ENCODE measurements at regions not wholly inside any gene's neighbourhood (a gene's known extent, or its start where the extent isn't known, plus 50 kb on each side); places are given as distances from the start of the nearest gene placed in this dataset.

DNA sequence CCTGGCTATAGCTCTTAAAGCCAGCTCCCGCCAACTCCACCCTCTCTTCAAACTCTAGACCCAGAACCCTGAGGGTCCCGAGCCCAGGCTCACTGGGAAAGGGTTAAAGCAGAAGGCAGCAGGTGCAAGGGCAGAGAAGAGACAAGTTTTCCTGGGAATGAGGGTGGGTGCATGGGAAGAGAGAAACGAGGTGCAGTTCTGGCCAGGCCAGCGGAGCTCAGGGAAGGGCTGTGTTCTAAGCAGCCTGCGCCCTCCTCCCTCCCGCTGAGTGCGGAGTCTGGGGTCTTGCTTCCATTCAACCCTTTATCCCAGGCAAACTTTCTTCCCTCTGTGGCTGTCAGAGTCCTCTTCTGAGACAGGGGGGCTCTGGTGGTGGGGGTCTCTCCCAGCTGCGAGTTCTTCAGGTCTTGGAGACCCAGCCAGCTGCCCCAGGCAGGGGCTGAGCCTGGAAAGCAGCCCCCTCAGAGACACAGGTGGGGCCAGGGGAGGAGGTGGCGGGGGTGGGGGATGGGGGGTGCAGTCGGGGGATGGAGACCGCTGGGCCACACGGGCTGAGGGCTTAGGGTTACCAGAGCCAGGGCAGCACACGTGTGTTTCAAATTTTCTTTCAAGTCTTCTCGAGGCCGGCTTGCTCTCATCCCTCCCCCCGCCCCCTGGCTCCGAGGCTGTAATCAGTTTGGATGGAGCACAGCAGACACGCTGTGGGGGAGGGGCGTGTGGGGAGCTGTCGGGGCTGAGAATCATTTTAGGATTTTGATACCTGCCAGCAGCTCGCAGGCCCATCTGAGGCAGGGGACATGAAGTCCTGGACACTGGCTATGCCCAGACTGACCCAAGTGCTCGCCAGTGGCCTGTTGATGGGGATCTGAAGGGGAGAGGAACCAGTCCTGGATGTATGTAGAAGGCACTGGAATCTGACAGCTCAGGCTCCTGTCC lies 169.6 kb upstream of the SMIM23 start:
- no peaks in the 10 kb centered on the region for H4K20me1 ChIP-seq (ENCODE audit: insufficient read depth, low read length)
- H3K36me3 ChIP-seq (ENCODE audit: insufficient read depth, low read length) = no peaks in the 10 kb centered on the region
- H2AFZ ChIP-seq (ENCODE audit: low read length) = no peak overlapping the region
- no peaks in the 10 kb centered on the region for H3K4me1 ChIP-seq (ENCODE audit: insufficient read depth, low read length, poor library complexity, severe bottlenecking)
- BruUV-seq (replicated peaks) = no TSS peak
- TF ChIP-seq, protein P1, sequence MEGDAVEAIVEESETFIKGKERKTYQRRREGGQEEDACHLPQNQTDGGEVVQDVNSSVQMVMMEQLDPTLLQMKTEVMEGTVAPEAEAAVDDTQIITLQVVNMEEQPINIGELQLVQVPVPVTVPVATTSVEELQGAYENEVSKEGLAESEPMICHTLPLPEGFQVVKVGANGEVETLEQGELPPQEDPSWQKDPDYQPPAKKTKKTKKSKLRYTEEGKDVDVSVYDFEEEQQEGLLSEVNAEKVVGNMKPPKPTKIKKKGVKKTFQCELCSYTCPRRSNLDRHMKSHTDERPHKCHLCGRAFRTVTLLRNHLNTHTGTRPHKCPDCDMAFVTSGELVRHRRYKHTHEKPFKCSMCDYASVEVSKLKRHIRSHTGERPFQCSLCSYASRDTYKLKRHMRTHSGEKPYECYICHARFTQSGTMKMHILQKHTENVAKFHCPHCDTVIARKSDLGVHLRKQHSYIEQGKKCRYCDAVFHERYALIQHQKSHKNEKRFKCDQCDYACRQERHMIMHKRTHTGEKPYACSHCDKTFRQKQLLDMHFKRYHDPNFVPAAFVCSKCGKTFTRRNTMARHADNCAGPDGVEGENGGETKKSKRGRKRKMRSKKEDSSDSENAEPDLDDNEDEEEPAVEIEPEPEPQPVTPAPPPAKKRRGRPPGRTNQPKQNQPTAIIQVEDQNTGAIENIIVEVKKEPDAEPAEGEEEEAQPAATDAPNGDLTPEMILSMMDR (conservative IDR thresholded peaks at IDR 0.05; ENCODE audit: low read length) = no peak
- no peak for TF ChIP-seq EZH2phosphoT487 (IDR thresholded peaks at IDR 0.05; ENCODE audit: borderline replicate concordance, low read depth, low read length)
- no peak overlapping the region for H3K27ac ChIP-seq (ENCODE audit: low read depth, low read length, poor library complexity, severe bottlenecking)
- ChIA-PET POLR2A (no interaction called here), CTCF (ENCODE audit: unreplicated experiment) (no interaction called here)
- H3K79me2 ChIP-seq (ENCODE audit: insufficient read depth, low read depth, low read length) = no peaks in the 10 kb centered on the region
- H3K9me3 ChIP-seq (ENCODE audit: low read length) = no peaks in the 10 kb centered on the region
- DNase-seq (ENCODE audit: low spot score) = no peak
- H3K4me2 ChIP-seq (ENCODE audit: low read length) = no peak overlapping the region
- no peak overlapping the region for H3K4me3 ChIP-seq (ENCODE audit: low read depth, low read length, poor library complexity, severe bottlenecking)
- no peaks in the 10 kb centered on the region for H3K9me2 ChIP-seq (ENCODE audit: insufficient read depth, low read length)
- intact Hi-C loops (cut with micrococcal nuclease; ENCODE audit: unreplicated experiment) = no loop called here

DNA sequence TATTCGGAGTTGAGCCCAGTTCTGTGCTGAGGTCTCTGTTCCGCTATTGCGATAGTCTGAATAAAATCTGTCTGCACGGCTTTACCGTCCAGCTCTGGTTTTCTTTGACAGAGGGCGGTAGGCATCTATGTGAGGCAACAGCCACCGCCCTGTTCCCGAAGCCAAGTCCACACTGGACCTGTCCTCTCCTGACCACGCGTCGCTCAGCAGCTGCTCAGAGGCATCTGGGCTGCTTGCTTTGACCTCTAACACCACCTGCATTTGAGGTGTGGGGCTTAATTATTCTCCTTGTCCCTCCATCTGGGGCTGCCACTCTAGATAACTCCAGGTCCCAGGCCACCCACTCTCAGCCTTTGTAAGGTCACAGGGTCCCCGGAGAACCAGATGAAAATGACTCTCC lies 168.4 kb upstream of the SMIM23 start:
- CTCF ChIA-PET (ENCODE audit: unreplicated experiment) = no interaction called here
- no peak for TF ChIP-seq EZH2phosphoT487 (IDR thresholded peaks at IDR 0.05; ENCODE audit: borderline replicate concordance, low read depth, low read length)
- TF ChIP-seq, protein P1 (conservative IDR thresholded peaks at IDR 0.05; ENCODE audit: low read length) = no peak
- POLR2A ChIA-PET = no interaction called here

More for the DNA sequence above, 168.4 kb upstream of the SMIM23 start:
- H3K36me3 ChIP-seq (ENCODE audit: insufficient read depth, low read length) = no peaks in the 10 kb centered on the region
- H3K9me2 ChIP-seq (ENCODE audit: insufficient read depth, low read length) = no peaks in the 10 kb centered on the region
- no peak overlapping the region for H3K4me3 ChIP-seq (ENCODE audit: low read depth, low read length, poor library complexity, severe bottlenecking)
- H3K9me3 ChIP-seq (ENCODE audit: low read length) = no peaks in the 10 kb centered on the region
- no peaks in the 10 kb centered on the region for H3K79me2 ChIP-seq (ENCODE audit: insufficient read depth, low read depth, low read length)
- H3K4me2 ChIP-seq (ENCODE audit: low read length) = no peak overlapping the region
- no peak overlapping the region for H2AFZ ChIP-seq (ENCODE audit: low read length)
- no peaks in the 10 kb centered on the region for H4K20me1 ChIP-seq (ENCODE audit: insufficient read depth, low read length)
- BruUV-seq (replicated peaks) = no TSS peak
- H3K27ac ChIP-seq (ENCODE audit: low read depth, low read length, poor library complexity, severe bottlenecking) = no peak overlapping the region
- intact Hi-C loops (cut with micrococcal nuclease; ENCODE audit: unreplicated experiment) = no loop called here
- DNase-seq (ENCODE audit: low spot score) = no peak
- no peaks in the 10 kb centered on the region for H3K4me1 ChIP-seq (ENCODE audit: insufficient read depth, low read length, poor library complexity, severe bottlenecking)

Data from OCI-LY7 (cell line).